Erythroblast (primary cell): ENCODE measurements at regions not wholly inside any gene's neighbourhood (a gene's known extent, or its start where the extent isn't known, plus 50 kb on each side); places are given as distances from the start of the nearest gene placed in this dataset.

Experiments
- GATA1 ChIP-seq: IDR thresholded peaks from 2 replicates; pipeline ENCODE4 v1.6.1; 2011; ENCODE audit warnings: low read depth, mild to moderate bottlenecking, control low read depth, low read length, moderate library complexity
- POLR2A ChIP-seq: IDR thresholded peaks from 2 replicates; pipeline ENCODE4 v1.6.1; 2011; ENCODE audit warnings: mild to moderate bottlenecking, low read length

- TF ChIP-seq POLR2A (no peak), GATA1 (no peak)
These were observed 276.2 kb upstream of the MAP3K7 start for GRCh38 chr6:90863043-90863442.
